Pulmonary artery endothelial cell (primary cell): ENCODE measurements at regions not wholly inside any gene's neighbourhood (a gene's known extent, or its start where the extent isn't known, plus 50 kb on each side); places are given as distances from the start of the nearest gene placed in this dataset.

Experiments used
- DNase-seq: peaks from one replicate; pipeline ENCODE4 v3.0.0-alpha.2; 2011; ENCODE audit warnings: low read depth, low spot score

DNA sequence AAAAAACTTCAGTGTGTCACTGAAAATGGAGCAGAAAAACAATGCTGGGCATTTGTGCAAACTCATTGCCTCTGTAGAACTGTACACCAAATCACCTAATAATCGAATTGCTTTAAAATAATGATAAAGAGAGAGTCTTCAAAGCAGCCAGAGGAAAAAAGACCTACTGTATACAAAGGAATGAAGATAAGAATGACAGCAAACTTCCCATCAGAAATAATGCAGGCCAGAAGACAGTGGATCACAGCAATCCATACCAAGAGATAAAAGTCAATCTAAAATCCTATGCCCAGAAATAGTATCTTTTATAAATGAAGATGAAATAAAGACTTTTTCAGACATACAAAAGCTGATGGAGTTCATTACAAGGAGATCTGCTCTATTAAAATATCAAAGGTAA, 134.7 kb upstream of the VEPH1 start:
- DNase-seq: no peak

DNA sequence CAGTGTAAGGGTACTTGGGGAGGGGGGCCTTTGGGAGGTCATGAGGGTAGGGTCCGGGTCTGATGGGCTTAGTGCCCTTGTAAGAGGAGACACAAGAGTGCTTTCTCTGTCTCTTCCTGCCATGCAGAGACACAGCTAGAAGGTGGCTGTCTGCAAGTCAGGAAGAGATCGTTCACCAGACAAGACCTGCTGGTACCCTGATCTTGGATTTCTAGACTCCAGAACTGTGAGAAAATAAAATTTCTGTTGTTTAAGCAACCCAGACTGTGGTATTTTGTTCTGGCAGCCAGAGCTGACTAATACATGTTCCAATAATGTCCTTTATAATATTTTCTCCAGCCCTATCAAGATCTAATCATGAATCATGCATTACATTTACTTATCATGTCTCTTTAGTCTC, 130.0 kb upstream of the VEPH1 start:
- no peak for DNase-seq

DNA sequence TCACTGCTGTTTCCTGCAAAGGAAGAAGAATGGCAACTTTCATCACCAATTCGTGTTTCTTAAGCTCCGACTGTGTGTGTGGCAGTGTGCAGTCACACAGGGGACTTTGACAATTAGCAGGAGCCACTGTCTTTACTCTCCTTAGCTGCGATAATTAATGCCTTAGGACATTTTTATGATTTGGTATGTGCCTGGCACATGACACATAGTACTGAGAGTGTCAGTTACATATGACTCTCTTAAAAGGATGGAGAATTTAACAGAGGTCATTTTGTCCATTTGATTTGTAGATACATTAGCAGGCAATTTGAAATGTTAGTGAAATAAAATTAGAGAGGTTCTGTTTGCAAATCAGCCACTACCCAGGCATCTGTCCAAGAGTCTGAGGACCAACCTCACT, 128.9 kb upstream of the VEPH1 start:
- no peak for DNase-seq

DNA sequence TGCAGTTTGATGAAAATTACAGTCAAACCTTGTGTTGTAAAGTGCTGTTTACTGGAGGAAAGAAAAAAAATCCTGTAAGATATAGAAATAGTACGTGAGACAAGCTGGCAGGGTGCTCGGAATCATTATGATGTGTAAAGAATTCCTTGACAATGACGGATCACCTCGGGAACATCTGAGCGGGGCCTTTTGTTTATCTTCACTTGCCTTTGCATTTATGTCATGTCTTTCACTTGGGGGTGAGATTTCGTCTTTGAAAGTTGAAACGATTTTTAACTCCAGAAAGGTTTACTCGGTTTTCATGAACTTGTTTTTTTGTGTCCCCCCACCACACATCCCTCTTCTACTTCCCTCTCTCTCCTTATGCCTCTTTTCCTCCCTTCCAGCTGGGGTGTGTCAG, 128.3 kb upstream of the VEPH1 start:
- no peak for DNase-seq

DNA sequence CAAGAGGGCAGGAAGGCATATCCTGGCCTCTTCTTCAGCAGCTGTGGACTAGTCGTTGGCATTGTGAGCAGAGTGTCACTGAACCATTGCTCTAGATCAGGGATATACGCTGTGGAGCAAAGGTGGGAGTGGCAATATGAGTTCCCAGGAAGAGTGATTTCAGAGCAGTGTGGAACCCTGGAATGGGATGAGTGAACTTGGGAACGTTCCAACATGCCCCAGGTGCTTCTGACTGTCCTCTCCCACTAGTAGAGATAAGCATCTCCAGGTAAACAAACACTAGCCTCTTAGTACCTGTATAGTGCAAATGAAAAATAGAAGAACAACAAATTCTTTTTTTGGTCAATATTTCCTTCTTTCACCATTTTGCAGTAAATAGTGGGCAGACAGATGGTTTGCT, 123.6 kb upstream of the VEPH1 start:
- no peak for DNase-seq

DNA sequence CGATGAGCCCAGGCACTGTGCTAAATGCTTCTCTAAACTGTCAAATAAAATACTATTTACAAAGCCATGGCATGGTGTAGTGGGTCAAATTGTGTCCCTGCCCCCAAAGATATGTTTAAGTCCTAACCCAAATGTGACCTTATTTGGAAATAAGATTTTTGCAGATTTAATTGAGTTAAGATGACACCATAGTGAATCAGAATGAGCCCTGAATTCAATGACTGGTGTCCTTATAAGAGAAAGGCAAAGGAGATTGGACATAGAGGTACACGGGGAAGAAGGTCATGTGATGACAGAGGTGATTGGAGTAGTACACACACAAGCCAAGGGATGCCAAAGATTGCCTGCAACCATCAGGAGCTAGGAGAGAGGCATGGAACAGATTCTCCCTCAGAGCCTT, 121.6 kb upstream of the VEPH1 start:
- no peak for DNase-seq

DNA sequence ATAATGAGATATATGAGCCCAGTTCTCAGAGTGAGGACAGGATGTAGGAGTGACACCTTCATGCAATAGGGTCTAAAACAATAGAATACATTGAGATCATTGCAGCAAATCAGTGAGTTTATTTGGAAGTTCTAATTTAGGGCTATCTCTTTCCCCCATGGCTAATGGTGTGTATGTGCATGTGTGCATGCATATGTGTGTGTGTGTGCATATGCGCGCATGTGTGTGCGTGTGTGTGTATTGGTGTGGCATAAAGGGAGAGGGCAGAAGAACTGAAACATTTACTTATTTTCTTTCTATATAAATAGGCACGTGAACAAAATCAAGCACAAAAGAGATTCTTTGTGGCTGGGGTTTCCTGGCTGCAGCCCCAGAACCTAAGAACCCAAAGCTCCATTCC, 115.7 kb upstream of the VEPH1 start:
- no peak for DNase-seq

DNA sequence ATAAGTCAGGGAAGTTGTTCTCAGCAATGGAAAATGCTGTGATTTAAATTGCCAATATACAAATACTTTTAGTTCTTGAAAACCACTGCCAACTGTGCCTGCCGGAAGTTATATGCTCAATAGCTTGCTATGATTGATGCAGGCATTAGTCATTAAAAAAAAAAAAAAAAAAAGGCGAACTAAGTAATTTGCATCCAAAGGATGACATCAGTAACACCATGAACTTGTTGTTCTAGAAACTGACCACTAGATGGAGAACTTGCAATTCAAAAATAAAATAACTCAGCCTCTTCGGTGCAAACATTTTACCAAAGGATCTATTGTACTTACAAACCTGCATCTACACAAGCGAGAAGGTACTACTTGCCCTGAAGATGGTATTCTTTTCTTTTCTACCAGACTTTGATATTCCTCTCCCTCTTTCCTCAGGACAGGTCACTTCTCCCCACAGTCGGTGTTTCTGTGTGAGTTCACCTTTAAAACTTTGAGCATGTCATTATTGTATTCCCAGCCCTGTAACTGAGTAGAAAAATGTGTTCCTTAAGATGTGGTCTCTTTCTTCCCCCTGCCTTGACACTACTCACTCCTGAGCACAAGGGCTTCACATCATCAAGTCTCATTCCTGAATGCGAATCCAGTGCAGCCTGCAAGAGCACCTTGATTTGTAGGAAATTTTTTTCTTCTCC, 115.0 kb upstream of the VEPH1 start:
- peak; percentile 68 for DNase-seq

DNA sequence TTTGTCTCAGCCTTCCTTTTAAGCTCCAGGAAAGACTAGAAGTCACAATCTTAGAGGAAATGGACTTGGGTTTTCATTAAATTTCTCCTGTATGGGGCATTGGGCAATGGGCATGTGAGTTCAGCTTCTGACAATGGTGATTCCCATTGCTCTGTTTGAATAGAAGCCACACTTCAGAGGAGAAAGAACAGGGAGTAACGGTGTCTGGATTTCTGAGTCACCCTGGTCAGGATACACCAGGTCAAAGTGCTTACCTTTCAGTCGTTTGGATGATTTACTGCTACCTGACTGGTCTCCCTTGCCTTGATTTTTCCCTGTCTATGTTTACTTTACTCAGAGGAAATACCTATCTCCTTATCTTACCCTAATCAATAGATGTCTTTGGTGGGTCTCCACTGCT, 111.7 kb upstream of the VEPH1 start:
- no peak for DNase-seq

DNA sequence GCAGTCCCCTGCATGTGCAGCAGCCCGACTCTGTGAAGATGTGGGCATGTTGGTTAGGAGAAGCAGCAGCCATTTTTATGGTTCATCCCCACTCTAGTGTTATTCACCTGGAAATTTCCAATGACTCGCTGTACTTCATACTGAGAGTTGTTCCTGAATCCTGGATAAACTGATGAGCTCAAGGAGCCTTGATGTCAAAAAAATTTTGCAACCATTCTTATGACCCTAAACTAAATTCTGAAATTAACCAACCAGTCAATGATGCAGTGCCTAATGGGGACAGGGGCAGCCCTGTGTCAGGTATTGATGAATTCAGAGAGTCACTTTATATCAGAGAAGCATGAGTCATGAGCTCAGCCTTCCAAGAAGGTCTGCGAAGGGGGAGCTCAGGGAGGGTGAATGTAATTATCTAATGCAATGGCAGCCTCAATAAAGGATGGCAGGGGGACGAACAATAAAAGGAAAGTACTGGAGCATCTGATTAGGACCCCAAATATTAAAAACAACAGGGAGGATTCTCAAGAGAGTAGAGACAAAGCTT, 108.4 kb upstream of the VEPH1 start:
- DNase-seq: no peak

DNA sequence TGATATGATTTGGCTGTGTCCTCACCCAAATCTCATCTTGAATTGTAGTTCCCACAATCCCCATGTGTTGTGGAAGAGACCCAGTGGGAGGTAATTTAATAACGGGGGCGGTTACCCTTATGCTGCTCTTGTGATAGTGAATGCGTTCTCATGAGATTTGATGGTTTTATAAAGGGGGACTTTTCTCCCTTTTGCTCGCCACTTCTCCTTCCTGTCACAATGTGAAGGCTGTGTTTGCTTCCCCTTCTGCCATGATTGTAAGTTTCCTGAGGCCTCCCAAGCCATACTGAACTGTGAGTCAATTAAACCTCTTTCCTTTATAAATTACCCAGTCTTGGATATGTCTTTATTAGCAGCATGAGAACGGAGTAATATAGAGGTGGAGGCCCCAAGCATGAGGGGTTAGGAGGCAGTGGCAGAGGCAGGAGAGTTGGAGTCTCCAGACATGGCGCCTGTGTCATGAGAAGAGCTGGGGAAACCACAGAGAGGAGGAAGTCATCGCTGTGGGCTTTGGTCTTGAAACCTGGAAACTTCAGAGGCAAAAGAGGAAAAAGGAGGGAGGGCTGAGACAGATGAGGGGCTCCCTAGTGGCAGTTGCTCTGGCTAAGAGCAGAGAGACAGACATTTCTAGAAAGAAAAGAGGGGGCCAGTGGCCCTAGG, 107.8 kb upstream of the VEPH1 start:
- no peak for DNase-seq

DNA sequence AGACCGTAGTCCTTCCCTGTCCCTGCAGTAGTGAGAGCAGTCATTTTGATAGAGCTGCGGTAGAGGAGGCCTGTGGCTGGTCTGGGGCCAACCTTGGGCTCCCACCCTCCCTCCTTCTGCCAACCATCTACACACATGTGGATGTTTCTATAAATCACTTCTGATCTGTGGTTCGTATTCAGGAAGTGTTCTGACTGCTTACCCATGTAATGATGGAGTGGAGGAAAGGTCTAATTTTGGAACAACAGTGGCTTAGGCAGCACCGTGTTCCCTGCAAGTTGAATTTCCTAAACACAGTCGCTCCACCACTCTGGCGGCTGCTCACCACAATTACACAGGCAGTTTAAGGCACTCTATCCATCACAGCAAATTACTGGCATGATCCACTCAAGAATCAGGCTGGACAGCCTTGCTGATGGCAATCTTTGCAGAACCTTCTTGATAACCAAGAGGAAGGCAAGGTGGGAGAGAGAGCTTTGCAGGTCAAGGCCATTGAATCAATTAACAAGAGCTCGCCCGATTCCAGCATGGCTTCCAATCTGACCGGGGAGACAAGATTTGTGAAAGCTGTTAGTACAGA, 104.7 kb upstream of the VEPH1 start:
- DNase-seq: no peak

DNA sequence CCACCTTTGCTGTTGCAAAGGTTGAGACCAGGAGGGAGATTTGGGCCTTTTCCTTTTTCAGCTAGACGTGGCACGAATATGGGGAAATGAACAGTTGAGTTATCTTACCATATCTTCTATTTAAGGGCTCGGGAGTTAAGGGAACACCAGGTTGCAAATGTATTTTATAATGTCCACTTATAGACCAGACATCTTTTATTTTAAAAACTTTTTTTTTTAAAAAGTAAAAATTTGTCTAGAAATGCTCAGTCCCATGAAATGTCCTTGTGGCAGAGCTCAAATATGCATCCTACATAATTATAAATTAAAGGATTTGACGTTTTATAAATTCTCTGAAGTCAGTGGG, 103.6 kb upstream of the VEPH1 start:
- DNase-seq: no peak

DNA sequence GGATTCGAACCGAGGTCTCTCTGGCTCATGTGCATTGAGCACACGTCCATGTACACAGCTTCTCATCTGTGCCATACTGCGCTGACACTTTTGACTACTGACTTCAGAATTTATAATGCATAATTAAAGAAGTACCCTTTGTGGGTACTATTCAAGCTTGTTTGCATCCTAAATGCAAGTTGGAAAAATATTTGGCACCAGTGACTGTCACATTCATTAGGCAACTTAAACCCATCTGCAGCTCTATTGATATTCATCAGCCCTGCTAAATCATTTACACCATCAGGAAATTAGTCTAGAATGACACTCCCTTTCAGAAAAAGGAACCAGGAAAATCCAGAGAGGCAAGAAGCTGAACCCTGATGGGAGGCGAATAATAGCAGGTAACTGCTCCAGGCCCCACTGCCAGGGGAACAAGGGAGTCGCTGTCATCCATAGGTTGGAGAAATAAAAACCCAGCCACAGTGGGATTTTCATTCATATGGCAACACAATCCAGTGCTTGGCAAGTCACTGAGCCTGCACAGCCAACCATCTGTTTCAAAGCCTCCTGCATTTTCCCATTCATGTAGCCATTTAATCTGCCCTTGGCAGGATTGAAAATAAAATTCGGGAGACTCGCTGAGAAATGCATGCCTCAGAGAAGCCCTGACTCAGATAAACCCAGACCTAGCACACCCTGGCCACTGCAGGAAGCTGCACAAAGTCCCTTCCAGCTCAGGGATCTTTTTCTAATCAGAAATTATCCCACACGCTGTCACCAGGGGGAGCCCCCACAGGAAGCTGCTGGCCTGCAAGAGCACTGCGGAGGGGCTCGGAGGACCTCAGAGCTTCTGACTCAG, 103.0 kb upstream of the VEPH1 start:
- DNase-seq: peak; percentile 26

DNA sequence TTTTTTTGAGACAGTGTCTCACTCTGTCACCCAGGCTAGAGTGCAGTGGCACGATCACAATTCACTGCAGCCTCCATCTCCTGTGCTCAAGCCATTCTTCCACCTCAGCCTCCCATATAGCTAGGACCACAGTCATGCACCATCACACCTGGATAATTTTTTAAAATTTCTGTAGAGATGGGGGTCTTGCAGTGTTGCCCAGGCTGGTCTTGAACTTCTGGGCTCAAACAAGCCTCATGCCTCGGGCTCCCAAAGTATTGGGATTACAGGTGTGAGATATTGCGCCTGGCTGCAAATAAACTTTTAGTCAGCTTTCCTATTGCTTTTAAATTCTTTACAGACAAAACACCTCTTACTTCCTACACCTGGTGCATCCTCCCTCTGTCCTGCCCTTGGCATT, 102.1 kb upstream of the VEPH1 start:
- no peak for DNase-seq

DNA sequence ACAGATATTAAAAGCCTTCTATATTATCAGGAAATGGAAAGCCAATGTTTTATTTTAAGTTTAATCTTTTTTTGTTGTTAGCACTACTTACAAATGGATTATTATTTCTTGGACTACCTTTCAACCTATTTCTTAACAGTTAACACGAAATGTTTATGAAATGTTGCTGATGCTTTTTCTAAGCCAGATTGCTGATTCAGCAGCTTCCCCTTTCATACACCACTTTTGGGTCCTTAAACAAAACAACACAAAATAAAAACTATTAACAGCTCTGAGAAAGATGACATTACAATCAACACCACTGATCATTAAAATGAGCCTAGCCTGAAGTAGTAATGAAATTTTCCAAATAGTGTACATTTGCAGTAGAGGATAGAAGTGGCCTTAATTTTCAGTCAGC, 99.2 kb upstream of the VEPH1 start:
- DNase-seq: no peak

DNA sequence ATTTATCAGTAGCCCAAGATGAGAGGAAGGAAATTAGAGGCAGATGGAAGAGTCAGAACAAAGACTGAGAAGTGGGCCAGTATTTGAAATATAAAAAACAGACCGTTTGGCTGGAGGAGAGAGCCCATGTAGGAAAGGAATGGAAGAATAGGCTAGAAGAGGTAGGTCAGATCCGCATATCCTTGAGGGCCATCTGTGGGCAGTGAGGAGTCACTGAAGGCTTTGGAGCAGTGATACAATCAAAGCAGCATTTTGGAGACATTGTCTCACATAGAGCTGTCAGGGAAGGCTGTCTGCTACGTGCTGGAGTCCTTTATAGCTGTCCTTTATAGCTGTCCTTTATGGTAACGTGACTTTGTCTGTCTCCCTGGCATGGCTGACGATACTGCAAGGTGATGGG, 92.0 kb upstream of the VEPH1 start:
- DNase-seq: no peak

DNA sequence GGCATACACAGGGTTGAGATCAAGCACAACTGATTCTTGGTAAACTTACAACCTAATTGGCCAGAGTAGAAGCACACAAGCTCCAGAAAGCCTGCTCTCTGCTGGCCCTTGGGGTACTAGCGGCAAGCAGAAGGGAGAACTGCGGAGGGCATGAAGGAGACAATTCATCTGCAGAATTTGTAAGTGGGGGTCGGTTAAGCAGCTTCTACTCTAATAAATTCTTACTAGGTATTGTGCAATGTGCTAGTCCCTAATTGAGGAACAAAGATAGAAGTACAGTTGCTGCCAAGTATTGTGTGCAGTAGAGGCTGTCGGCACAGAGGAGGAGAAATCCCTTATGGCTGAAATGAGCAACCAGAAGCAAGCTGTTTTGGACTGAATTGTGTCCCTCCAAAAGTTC, 91.2 kb upstream of the VEPH1 start:
- DNase-seq: no peak

DNA sequence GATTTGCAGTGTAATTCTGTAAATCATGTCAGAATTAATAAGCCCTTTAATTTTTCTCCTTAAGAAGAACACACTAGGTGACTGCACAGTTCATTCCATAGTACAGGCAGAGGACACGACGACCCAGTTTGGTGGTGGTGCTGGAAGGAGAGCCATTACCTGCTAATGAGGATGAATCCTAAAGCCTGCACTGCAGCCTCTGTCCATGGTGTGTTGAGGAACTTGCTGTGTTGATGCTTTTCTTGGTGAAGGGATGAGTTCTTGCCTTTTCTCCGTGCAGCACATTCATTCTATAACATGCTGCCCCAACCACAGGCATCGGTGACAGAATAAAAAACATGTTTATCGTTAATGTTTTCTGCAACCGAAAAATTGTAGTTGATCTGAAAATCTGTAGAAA, 89.6 kb upstream of the VEPH1 start:
- DNase-seq: no peak

DNA sequence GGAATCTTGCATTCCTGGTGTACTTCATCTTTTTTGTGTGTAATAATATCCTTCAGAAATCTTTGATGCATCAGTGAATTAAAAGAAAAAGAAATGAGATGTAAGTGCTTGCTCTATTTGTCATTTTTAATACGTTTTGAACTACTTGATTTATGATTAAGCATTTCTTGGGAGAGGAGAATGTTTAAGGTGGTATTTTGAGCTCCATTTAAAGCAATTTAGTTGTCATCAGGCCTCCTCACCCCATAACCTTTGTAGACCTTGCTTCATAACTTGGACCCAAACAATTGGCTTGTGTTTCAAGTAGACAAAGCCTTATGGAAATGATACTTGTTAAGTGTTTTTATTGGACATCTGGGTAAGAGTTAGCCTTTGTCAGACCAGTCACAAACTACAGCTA, 87.1 kb upstream of the VEPH1 start:
- no peak for DNase-seq

DNA sequence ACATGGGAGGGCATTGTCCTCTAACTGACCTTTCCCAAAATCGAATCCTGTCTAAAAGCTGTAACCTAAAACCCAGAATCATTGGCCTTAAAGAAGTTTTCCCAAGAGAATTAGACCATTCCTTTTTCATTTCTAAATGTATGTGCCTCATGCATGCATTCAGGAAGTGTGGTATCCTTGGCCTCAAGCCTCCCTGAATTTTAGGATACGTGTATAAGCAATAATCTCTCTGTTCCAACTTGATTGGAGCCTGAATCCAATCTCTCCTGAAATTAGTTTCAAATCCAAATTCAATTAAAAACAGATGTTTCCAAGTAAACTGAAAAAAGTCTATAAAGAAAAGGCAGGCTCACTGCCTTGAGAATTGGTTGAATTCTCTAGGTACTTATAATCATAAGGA, 86.0 kb upstream of the VEPH1 start:
- DNase-seq: no peak

DNA sequence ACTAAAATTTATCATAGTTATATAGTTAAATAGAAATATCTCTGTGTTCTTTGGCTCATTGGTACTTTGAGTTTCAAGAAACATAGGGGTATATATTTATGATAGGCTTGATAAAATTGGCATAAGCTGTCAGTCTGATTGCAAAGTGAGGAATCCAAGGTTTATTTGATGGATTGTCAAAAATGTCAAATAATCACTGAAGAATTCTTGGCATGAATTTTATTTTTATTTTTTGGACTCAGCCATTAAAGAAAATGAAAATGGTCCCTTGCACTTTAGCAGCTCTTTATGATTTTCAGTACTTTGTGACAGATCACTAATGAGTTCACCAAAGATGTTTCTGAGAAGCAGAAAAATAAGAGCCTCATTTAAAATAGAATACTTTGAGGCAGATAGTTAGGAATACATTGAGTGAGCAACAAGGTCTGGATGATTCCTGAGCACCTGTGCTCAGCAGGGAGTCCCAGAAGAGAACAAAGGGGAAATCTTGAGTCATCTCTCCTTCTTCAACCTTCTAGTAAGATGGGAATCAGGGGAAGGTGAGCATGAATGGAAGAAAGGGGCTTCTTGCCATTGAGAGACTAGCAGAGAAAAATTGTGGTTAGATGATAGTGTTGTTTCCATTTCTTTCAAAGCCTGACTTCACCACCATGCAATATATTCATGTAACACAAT, 85.3 kb upstream of the VEPH1 start:
- DNase-seq: no peak
